ENCODE measurements at regions not wholly inside any gene's neighbourhood (a gene's known extent, or its start where the extent isn't known, plus 50 kb on each side); places are given as distances from the start of the nearest gene placed in this dataset.

DNA sequence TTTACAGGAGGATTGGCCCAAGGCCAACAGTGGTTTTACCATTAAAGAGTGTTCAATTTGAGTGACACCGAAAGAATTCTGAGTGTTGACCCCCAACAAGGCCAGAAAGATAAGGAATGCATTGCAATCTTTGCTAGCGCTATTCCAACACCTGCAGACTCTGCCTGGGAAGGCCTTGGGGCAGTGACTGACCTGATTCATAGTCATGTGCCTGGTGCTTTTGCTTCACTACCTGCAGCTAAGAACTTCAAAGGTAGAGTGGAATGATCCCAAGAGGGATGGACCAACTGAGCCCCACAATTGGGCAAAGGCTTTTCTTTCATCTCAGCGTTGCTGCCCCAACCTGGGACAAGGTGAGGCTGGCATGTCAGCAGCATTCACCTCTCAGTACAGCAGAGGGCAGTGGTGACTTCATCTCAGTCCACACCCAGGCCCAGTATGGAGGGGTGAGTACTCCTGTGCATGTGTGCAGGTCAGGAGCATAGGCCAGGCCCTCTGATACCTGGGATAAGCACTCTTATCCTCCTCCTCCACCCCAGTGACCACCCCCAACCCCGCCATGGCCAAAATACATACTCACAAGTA, 149.6 kb upstream of the GNAO1 start:
- H3K4me1 ChIP-seq (ENCODE audit: control insufficient read depth, insufficient read depth, low read length, poor library complexity, severe bottlenecking), result no peaks in the 10 kb centered on the region
- peak in 1 of 3 donors; percentile 2 for DNase-seq
- no peak overlapping the region for H3K27ac ChIP-seq (ENCODE audit: insufficient read depth, low read length, poor library complexity, severe bottlenecking)
- no peaks in the 10 kb centered on the region for H3K9me3 ChIP-seq (ENCODE audit: control insufficient read depth, low read length)
- no peak overlapping the region for H3K4me3 ChIP-seq (ENCODE audit: insufficient read depth, low read depth, low read length, poor library complexity, severe bottlenecking)
- no peaks in the 10 kb centered on the region for H3K27me3 ChIP-seq (replicated peaks; ENCODE audit: control insufficient read depth, insufficient read depth, low read length, poor library complexity, severe bottlenecking)
- H3K36me3 ChIP-seq (ENCODE audit: control insufficient read depth, insufficient read depth, low read length), result no peaks in the 10 kb centered on the region

DNA sequence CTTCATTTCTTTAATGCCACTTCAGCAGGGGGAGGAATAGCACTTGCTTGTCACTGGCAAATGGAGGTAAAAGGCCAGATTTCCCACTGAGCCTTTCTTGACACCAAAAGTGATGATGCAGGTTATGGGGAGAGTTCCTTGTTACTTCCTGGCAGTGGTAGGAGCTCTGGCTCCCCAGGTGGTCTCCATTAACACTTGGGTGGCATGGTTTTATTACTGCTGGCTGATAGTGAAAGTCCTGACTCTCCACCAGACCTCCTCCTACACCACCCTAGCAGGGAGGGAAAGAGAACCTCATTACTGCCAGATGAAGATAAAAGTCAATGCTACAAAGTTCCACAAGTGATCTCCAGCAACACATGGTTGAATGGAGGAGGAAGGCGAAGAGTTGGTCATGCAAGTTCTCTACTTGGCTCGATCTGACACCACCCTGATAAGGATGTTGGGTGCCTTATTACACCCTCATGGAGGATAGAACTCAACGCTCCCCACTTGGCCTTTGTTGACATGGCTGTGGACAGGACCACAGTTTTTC, 152.7 kb upstream of the GNAO1 start:
- Histone ChIP-seq H3K4me3 (ENCODE audit: insufficient read depth, low read depth, low read length, poor library complexity, severe bottlenecking) (no peak overlapping the region), H3K27me3 (replicated peaks; ENCODE audit: control insufficient read depth, insufficient read depth, low read length, poor library complexity, severe bottlenecking) (no peaks in the 10 kb centered on the region), H3K4me1 (ENCODE audit: control insufficient read depth, insufficient read depth, low read length, poor library complexity, severe bottlenecking) (no peaks in the 10 kb centered on the region), H3K27ac (ENCODE audit: insufficient read depth, low read length, poor library complexity, severe bottlenecking) (no peak overlapping the region), H3K36me3 (ENCODE audit: control insufficient read depth, insufficient read depth, low read length) (no peaks in the 10 kb centered on the region), H3K9me3 (ENCODE audit: control insufficient read depth, low read length) (no peaks in the 10 kb centered on the region)
- no peak for DNase-seq

DNA sequence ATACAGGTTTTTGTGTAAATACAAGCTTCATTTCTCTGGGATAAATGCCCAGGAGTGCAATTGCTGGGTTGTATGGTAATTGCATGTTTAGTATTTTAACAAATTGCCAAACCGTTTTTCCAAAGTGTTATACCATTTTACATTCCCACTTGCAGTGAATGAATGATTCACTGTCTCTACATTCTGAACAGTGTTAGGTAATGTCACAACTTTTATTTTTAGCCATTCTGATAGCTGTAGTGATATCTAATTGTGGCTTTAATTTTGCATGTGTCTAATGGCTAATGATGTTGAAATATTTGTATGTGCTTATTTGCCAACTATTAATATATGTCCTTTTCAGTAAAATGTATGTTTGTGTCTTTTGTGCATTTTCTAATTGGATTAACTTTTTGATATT, 156.9 kb upstream of the CES5A start:
- no peaks in the 10 kb centered on the region for H3K9me3 ChIP-seq (ENCODE audit: control insufficient read depth, low read length)
- no peaks in the 10 kb centered on the region for H3K27me3 ChIP-seq (replicated peaks; ENCODE audit: control insufficient read depth, insufficient read depth, low read length, poor library complexity, severe bottlenecking)
- no peak for DNase-seq
- no peaks in the 10 kb centered on the region for H3K36me3 ChIP-seq (ENCODE audit: control insufficient read depth, insufficient read depth, low read length)
- no peaks in the 10 kb centered on the region for H3K4me1 ChIP-seq (ENCODE audit: control insufficient read depth, insufficient read depth, low read length, poor library complexity, severe bottlenecking)
- H3K27ac ChIP-seq (ENCODE audit: insufficient read depth, low read length, poor library complexity, severe bottlenecking), result no peak overlapping the region
- H3K4me3 ChIP-seq (ENCODE audit: insufficient read depth, low read depth, low read length, poor library complexity, severe bottlenecking), result no peak overlapping the region

DNA sequence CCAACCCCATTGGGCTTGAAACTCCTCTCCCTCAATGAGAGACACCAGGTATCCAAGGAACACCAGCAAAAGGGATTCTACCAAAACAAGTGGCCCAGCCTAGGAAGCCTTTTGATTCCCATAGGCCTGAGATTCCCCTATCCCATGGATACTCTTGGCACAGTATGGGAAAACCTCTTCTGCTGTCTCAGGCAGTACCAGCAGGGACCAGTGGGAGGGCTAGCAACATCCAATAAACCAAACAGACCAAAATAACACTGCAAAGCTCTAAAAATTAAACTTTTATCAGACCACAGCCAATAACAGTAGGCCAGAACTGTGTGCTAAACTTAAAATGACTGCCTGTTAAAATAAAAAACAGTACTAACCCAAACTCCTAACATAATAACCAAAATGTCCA, 153.9 kb upstream of the CES5A start:
- Histone ChIP-seq H3K27me3 (replicated peaks; ENCODE audit: control insufficient read depth, insufficient read depth, low read length, poor library complexity, severe bottlenecking) (no peaks in the 10 kb centered on the region), H3K27ac (ENCODE audit: insufficient read depth, low read length, poor library complexity, severe bottlenecking) (no peak overlapping the region), H3K9me3 (ENCODE audit: control insufficient read depth, low read length) (no peaks in the 10 kb centered on the region), H3K36me3 (ENCODE audit: control insufficient read depth, insufficient read depth, low read length) (no peaks in the 10 kb centered on the region), H3K4me3 (ENCODE audit: insufficient read depth, low read depth, low read length, poor library complexity, severe bottlenecking) (no peak overlapping the region), H3K4me1 (ENCODE audit: control insufficient read depth, insufficient read depth, low read length, poor library complexity, severe bottlenecking) (no peaks in the 10 kb centered on the region)
- DNase-seq, result no peak

DNA sequence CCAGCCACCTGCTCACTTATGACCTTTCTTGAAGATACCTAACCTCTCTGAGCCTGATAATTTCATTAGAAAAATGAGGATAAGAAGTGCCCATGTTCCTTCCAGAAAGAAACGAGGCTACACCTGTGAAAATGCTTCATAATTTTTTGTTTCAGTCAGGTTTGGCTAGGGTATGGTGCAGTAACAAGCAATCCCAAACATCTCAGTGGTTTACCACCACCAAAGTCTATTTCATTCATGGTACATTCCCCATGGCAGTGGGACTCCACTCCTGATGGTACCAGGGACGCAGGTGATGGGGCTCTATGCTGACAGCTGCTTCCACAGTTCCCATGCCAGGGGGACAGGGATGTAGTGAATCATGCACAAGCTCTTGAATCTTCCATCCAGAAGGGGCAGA, 147.6 kb upstream of the CES5A start:
- no peaks in the 10 kb centered on the region for H3K36me3 ChIP-seq (ENCODE audit: control insufficient read depth, insufficient read depth, low read length)
- H3K27me3 ChIP-seq (replicated peaks; ENCODE audit: control insufficient read depth, insufficient read depth, low read length, poor library complexity, severe bottlenecking), result no peaks in the 10 kb centered on the region
- H3K27ac ChIP-seq (ENCODE audit: insufficient read depth, low read length, poor library complexity, severe bottlenecking), result no peak overlapping the region
- no peaks in the 10 kb centered on the region for H3K4me1 ChIP-seq (ENCODE audit: control insufficient read depth, insufficient read depth, low read length, poor library complexity, severe bottlenecking)
- H3K9me3 ChIP-seq (ENCODE audit: control insufficient read depth, low read length), result no peaks in the 10 kb centered on the region
- DNase-seq, result no peak
- H3K4me3 ChIP-seq (ENCODE audit: insufficient read depth, low read depth, low read length, poor library complexity, severe bottlenecking), result no peak overlapping the region

DNA sequence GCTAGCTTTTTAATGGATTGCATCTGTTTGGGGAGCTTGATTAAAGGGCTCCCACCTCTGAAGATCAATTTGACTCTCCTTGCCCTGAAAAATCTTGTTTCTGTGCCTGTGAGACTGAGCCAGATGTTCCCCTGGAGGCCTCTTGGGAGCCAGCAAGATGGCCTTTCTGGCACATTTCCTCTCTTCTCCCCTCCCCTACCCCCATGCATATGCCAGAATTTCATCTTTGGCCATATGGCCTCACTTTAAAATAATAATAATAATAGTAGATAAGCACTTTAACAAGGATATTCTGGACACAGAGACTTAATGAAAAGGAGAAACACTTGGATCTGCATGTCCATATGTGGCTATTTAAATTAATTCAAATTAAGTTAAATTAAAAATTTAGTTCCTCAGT, 144.1 kb upstream of the CES5A start:
- Histone ChIP-seq H3K4me1 (ENCODE audit: control insufficient read depth, insufficient read depth, low read length, poor library complexity, severe bottlenecking) (no peaks in the 10 kb centered on the region), H3K36me3 (ENCODE audit: control insufficient read depth, insufficient read depth, low read length) (no peaks in the 10 kb centered on the region), H3K9me3 (ENCODE audit: control insufficient read depth, low read length) (no peaks in the 10 kb centered on the region), H3K27me3 (replicated peaks; ENCODE audit: control insufficient read depth, insufficient read depth, low read length, poor library complexity, severe bottlenecking) (no peaks in the 10 kb centered on the region), H3K4me3 (ENCODE audit: insufficient read depth, low read depth, low read length, poor library complexity, severe bottlenecking) (no peak overlapping the region), H3K27ac (ENCODE audit: insufficient read depth, low read length, poor library complexity, severe bottlenecking) (no peak overlapping the region)
- no peak for DNase-seq

DNA sequence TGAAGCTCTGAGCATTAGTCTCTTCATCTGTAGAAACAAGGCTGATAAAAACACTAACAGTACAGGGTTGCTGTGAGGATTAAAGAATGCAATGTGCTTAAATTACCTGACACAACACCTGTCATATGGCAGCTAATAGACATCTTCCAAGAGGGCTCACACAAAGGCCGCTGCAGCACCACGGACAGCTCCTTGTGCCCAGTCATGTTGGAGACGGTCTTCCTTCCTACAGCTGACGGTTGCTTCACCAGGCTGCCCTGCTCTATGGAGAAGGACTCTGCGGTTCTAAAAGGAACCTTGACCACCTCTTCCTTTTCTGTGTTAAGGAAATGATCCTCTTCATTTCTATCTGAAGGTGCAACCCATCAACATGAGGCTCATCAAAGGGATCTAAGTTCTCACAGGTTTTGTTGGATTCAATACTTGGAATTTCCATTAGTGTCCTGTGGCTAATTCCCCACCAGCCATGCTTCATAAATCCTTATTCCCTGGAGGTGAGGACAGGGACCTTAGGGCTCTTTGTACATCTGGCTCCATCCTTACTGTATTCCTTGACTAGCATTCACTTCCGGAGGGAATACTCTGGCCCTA, 138.9 kb upstream of the CES5A start:
- no peaks in the 10 kb centered on the region for H3K36me3 ChIP-seq (ENCODE audit: control insufficient read depth, insufficient read depth, low read length)

DNA sequence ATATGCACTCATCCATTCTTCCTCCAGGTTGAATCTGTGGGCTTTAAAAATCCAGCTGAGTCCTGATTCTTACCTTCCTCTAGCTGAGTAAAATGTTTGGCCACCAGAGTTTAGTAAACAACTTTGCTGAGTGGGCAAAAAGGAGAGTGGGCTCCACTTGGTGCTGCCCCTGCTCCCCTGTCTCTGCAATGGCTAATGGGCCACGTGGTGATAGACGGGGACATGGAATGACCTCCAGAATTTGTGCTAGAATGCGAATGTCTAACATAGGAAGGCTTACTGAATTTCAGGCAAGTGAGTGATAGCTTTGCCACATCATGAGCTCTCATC, 137.3 kb upstream of the CES5A start:
- H3K27me3 ChIP-seq (replicated peaks; ENCODE audit: control insufficient read depth, insufficient read depth, low read length, poor library complexity, severe bottlenecking), result no peaks in the 10 kb centered on the region
- no peaks in the 10 kb centered on the region for H3K4me1 ChIP-seq (ENCODE audit: control insufficient read depth, insufficient read depth, low read length, poor library complexity, severe bottlenecking)

More for the DNA sequence above, 138.9 kb upstream of the CES5A start:
- Histone ChIP-seq H3K4me3 (ENCODE audit: insufficient read depth, low read depth, low read length, poor library complexity, severe bottlenecking) (no peak overlapping the region), H3K27me3 (replicated peaks; ENCODE audit: control insufficient read depth, insufficient read depth, low read length, poor library complexity, severe bottlenecking) (no peaks in the 10 kb centered on the region), H3K4me1 (ENCODE audit: control insufficient read depth, insufficient read depth, low read length, poor library complexity, severe bottlenecking) (no peaks in the 10 kb centered on the region), H3K27ac (ENCODE audit: insufficient read depth, low read length, poor library complexity, severe bottlenecking) (no peak overlapping the region), H3K9me3 (ENCODE audit: control insufficient read depth, low read length) (no peaks in the 10 kb centered on the region)
- DNase-seq, result no peak

DNA sequence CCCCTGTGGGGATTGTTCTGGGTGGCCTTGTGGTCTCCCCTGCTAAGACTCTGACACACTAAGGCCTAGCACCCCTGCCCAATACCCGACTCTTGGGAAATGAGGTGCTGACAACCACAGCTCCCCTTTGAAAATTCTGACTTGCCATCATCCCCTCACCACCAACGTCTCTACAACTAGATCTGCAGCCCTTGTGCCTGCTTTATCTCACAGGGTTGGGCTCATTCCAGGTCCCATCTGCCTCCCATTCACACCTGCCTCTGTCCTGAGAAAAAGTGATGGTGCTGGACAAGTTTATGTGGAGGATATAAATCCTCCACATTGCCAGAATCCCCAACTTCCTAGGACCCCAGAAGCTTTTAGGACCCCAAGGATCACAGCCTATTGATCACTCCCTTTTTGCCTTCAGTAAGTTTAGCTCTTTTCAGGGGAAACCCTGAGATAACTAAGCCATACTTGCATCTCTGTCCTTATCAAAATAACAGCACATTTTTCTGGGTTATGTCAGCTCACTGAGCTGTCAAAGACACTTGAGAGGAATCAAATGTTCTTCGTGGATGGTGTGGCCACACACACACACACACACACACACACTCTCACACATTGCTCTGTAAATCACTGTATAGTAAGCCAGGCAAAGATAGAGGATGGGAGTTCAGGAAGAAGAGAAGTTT, 136.8 kb upstream of the CES5A start:
- Histone ChIP-seq H3K9me3 (ENCODE audit: control insufficient read depth, low read length) (no peaks in the 10 kb centered on the region), H3K27me3 (replicated peaks; ENCODE audit: control insufficient read depth, insufficient read depth, low read length, poor library complexity, severe bottlenecking) (no peaks in the 10 kb centered on the region), H3K4me3 (ENCODE audit: insufficient read depth, low read depth, low read length, poor library complexity, severe bottlenecking) (no peak overlapping the region), H3K27ac (ENCODE audit: insufficient read depth, low read length, poor library complexity, severe bottlenecking) (no peak overlapping the region), H3K4me1 (ENCODE audit: control insufficient read depth, insufficient read depth, low read length, poor library complexity, severe bottlenecking) (no peaks in the 10 kb centered on the region), H3K36me3 (ENCODE audit: control insufficient read depth, insufficient read depth, low read length) (no peaks in the 10 kb centered on the region)
- no peak for DNase-seq

More for the DNA sequence above, 137.3 kb upstream of the CES5A start:
- DNase-seq, result no peak
- Histone ChIP-seq H3K4me3 (ENCODE audit: insufficient read depth, low read depth, low read length, poor library complexity, severe bottlenecking) (no peak overlapping the region), H3K36me3 (ENCODE audit: control insufficient read depth, insufficient read depth, low read length) (no peaks in the 10 kb centered on the region), H3K27ac (ENCODE audit: insufficient read depth, low read length, poor library complexity, severe bottlenecking) (no peak overlapping the region), H3K9me3 (ENCODE audit: control insufficient read depth, low read length) (no peaks in the 10 kb centered on the region)

DNA sequence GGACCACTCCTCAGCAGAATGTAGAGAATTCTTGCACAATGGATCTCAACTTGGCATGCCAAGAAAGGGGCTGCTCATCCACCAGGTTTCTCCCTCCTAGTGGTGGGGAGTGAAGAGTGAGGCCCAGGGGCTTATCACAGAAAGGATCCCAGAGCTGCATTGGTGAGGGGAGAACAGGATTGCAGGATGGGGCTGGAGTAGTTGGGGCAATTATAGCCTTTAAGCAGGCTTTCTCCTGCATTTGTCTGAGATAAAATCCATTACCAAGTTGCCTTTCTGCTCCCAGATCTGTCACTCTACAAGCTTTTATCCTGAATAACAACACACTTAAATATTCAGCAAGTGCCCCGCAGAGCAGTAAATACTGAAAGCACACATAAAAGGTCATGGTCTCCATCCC, 130.8 kb upstream of the CES5A start:
- no peak for DNase-seq
- Histone ChIP-seq H3K27ac (ENCODE audit: insufficient read depth, low read length, poor library complexity, severe bottlenecking) (no peak overlapping the region), H3K36me3 (ENCODE audit: control insufficient read depth, insufficient read depth, low read length) (no peaks in the 10 kb centered on the region)

More for the DNA sequence above, 130.8 kb upstream of the CES5A start:
- Histone ChIP-seq H3K4me3 (ENCODE audit: insufficient read depth, low read depth, low read length, poor library complexity, severe bottlenecking) (no peak overlapping the region), H3K4me1 (ENCODE audit: control insufficient read depth, insufficient read depth, low read length, poor library complexity, severe bottlenecking) (no peaks in the 10 kb centered on the region), H3K9me3 (ENCODE audit: control insufficient read depth, low read length) (no peaks in the 10 kb centered on the region), H3K27me3 (replicated peaks; ENCODE audit: control insufficient read depth, insufficient read depth, low read length, poor library complexity, severe bottlenecking) (no peaks in the 10 kb centered on the region)

Measured in effector memory CD4-positive, alpha-beta T cell (primary cell).